Keratinocyte (primary cell): ENCODE measurements at regions not wholly inside any gene's neighbourhood (a gene's known extent, or its start where the extent isn't known, plus 50 kb on each side); places are given as distances from the start of the nearest gene placed in this dataset.

ENCODE experiments used
- DNase-seq: peaks from one replicate; pipeline ENCODE4 v3.0.0-alpha.2; 2011; ENCODE audit warnings: low read depth, missing footprints, low spot score
- FAIRE-seq: peaks from 2 replicates; lab custom pipeline; 2011; peaks lifted over from hg19 to GRCh38; lab: Jason Lieb, UNC
- H2AFZ ChIP-seq: 2 replicates; pipeline ENCODE4 v1.6.0; 2012; ENCODE audit warnings: low read length, control low read depth, inconsistent platforms; ENCODE audit not compliant: control insufficient read depth
- H3K27ac ChIP-seq: 2 replicates; pipeline ENCODE4 v1.5.1; 2011; ENCODE audit warnings: low read length; ENCODE audit not compliant: control insufficient read depth, insufficient read depth
- H3K27me3 ChIP-seq: 3 replicates; pipeline ENCODE4 v1.6.0; 2011; ENCODE audit warnings: low read length; ENCODE audit not compliant: control insufficient read depth, insufficient read depth; ENCODE audit errors: extremely low read depth
- H3K36me3 ChIP-seq, 2 experiments: 2 replicates in 1 of 2; 3 replicates in 1 of 2; pipeline ENCODE4 v1.5.1; 2011; ENCODE audit warnings: low read length in 2 of 2, mild to moderate bottlenecking in 1 of 2; ENCODE audit not compliant: control insufficient read depth in 2 of 2, insufficient read depth in 2 of 2; ENCODE audit errors: extremely low read depth in 1 of 2
- H3K4me1 ChIP-seq: 3 replicates; pipeline ENCODE4 v1.5.1; 2011; ENCODE audit warnings: low read length; ENCODE audit not compliant: control insufficient read depth, insufficient read depth; ENCODE audit errors: extremely low read depth
- H3K4me2 ChIP-seq: 3 replicates; pipeline ENCODE4 v1.6.0; 2011; ENCODE audit warnings: low read depth, low read length; ENCODE audit not compliant: control insufficient read depth, insufficient read depth; ENCODE audit errors: extremely low read depth
- H3K4me3 ChIP-seq, 3 experiments: fragments of 200-600 bp in 1 of 3; sonication (generic) in 1 of 3; 2 replicates in 2 of 3; 3 replicates in 1 of 3; pipeline ENCODE4 v1.5.1; 2011 to 2016; ENCODE audit warnings: low read length in 3 of 3, mild to moderate bottlenecking in 3 of 3, control low read depth in 2 of 3, inconsistent platforms in 1 of 3, low read depth in 1 of 3, mixed read lengths in 1 of 3, mixed run types in 1 of 3, moderate library complexity in 1 of 3; ENCODE audit not compliant: control insufficient read depth in 2 of 3, insufficient read depth in 2 of 3; ENCODE audit errors: extremely low read depth in 1 of 3
- H3K79me2 ChIP-seq: 2 replicates; pipeline ENCODE4 v1.6.0; 2012; ENCODE audit warnings: low read length; ENCODE audit not compliant: control insufficient read depth, insufficient read depth
- H3K9ac ChIP-seq: 3 replicates; pipeline ENCODE4 v1.6.0; 2011; ENCODE audit warnings: low read length; ENCODE audit not compliant: control insufficient read depth, insufficient read depth; ENCODE audit errors: extremely low read depth
- H3K9me1 ChIP-seq: 3 replicates; pipeline ENCODE4 v1.6.0; 2011; ENCODE audit warnings: low read length; ENCODE audit not compliant: control insufficient read depth, insufficient read depth; ENCODE audit errors: extremely low read depth
- H3K9me3 ChIP-seq: 2 replicates; pipeline ENCODE4 v1.5.1; 2012; ENCODE audit warnings: low read depth, low read length; ENCODE audit not compliant: control insufficient read depth
- H4K20me1 ChIP-seq: 3 replicates; pipeline ENCODE4 v1.6.0; 2011; ENCODE audit warnings: low read length; ENCODE audit not compliant: control insufficient read depth, insufficient read depth; ENCODE audit errors: extremely low read depth
- EZH2 ChIP-seq: IDR thresholded peaks from one replicate; pipeline ENCODE4 v1.6.1; 2012; ENCODE audit warnings: inconsistent platforms, mild to moderate bottlenecking, low read length, moderate library complexity
- dilution Hi-C: fragments of 300-500 bp; cut with MboI; formaldehyde crosslinking; loops from one replicate; pipeline ENCODE4 v1.7.0; 2020; ENCODE audit warnings: low sequenced_read_pairs; ENCODE audit not compliant: extremely low pct_ligation_motif_present
- TF ChIP-seq, protein P1 (sequence below), 3 experiments: IDR thresholded peaks in 1 of 3; conservative IDR thresholded peaks in 1 of 3; optimal IDR thresholded peaks in 1 of 3; 2 replicates in 2 of 3; 3 replicates in 1 of 3; pipeline versions ENCODE3 to v1.5.1; 2011; ENCODE audit warnings: low read length in 3 of 3, mild to moderate bottlenecking in 3 of 3, moderate library complexity in 2 of 3, control low read depth in 1 of 3, inconsistent platforms in 1 of 3; ENCODE audit not compliant: insufficient read depth in 2 of 3; ENCODE audit errors: extremely low read depth in 1 of 3

DNA sequence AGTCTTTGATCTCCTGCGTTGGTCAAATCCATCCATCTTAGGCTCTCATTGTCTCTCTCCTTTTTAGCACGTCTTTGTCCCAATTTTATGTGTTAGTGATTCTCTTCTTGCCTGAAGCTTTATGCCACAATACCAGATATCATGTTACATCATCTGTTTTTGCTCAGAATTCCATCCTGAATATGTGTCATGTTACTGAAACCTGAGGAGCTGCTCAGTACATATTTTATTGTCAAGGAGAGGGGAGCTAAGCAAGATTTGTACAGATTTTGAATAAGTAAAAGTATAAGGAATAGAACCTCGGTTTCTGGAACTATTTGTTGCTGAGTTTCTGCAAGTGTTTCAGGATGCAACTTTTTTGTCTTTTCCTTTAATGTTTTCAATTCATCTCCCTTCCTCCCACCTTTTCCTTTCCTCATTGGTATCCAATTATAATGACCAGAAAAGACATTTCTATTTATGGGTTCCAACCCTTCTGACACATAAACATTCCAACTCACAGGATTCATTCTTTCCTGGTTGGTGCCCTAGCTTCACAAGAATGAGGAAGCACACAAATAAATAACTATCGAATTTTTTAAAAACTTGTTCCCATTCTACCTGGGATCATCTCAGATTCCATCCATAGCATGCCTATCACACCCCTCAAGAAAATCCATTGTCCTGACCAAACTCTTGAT is 291.8 kb downstream of the CRPPA start:
- H3K9me3 ChIP-seq: no peaks in the 10 kb centered on the region
- H3K4me3 ChIP-seq: no peak overlapping the region
- H3K27me3 ChIP-seq: no peaks in the 10 kb centered on the region
- FAIRE-seq (peak; percentile 44), DNase-seq (peak; percentile 7)
- TF ChIP-seq EZH2: no peak
- TF ChIP-seq, protein P1, sequence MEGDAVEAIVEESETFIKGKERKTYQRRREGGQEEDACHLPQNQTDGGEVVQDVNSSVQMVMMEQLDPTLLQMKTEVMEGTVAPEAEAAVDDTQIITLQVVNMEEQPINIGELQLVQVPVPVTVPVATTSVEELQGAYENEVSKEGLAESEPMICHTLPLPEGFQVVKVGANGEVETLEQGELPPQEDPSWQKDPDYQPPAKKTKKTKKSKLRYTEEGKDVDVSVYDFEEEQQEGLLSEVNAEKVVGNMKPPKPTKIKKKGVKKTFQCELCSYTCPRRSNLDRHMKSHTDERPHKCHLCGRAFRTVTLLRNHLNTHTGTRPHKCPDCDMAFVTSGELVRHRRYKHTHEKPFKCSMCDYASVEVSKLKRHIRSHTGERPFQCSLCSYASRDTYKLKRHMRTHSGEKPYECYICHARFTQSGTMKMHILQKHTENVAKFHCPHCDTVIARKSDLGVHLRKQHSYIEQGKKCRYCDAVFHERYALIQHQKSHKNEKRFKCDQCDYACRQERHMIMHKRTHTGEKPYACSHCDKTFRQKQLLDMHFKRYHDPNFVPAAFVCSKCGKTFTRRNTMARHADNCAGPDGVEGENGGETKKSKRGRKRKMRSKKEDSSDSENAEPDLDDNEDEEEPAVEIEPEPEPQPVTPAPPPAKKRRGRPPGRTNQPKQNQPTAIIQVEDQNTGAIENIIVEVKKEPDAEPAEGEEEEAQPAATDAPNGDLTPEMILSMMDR (optimal IDR thresholded peaks at IDR 0.05 in 1 of 3, IDR thresholded peaks at IDR 0.05 in 1 of 3, conservative IDR thresholded peaks at IDR 0.05 in 1 of 3; ENCODE audit: extremely low read depth in 1 of 3, insufficient read depth in 2 of 3, low read length in 3 of 3): no peak
- peak overlapping the region; percentile 53 for H2AFZ ChIP-seq
- H3K79me2 ChIP-seq: no peaks in the 10 kb centered on the region
- no peaks in the 10 kb centered on the region for H4K20me1 ChIP-seq
- H3K9ac ChIP-seq: no peak overlapping the region
- H3K4me1 ChIP-seq: no peaks in the 10 kb centered on the region
- H3K4me2 ChIP-seq: peak overlapping the region; percentile 28
- dilution Hi-C loops: loop anchor here (10.0 kb wide), 1 partner anchor 435 kb away; no protein-coding TSS in a partner anchor
- no peaks in the 10 kb centered on the region for H3K9me1 ChIP-seq
- no peak overlapping the region for H3K27ac ChIP-seq
- no peaks in the 10 kb centered on the region for H3K36me3 ChIP-seq

- H3K36me3 ChIP-seq: no peaks in the 10 kb centered on the region
- dilution Hi-C loops: loop anchor here (10.0 kb wide), 1 partner anchor 442 kb away; no protein-coding TSS in a partner anchor
- H3K79me2 ChIP-seq: no peaks in the 10 kb centered on the region
- H2AFZ ChIP-seq: no peak overlapping the region
- H3K4me2 ChIP-seq: no peak overlapping the region
- H3K4me1 ChIP-seq: no peaks in the 10 kb centered on the region
- DNase-seq (no peak), FAIRE-seq (no peak)
- no peak for TF ChIP-seq EZH2
- TF ChIP-seq, protein P1 (optimal IDR thresholded peaks at IDR 0.05 in 1 of 3, IDR thresholded peaks at IDR 0.05 in 1 of 3, conservative IDR thresholded peaks at IDR 0.05 in 1 of 3; ENCODE audit: extremely low read depth in 1 of 3, insufficient read depth in 2 of 3, low read length in 3 of 3): no peak
- no peaks in the 10 kb centered on the region for H3K9me1 ChIP-seq
- no peak overlapping the region for H3K27ac ChIP-seq
- H3K4me3 ChIP-seq: no peak overlapping the region
- no peak overlapping the region for H3K9ac ChIP-seq
- H3K9me3 ChIP-seq: no peaks in the 10 kb centered on the region
- no peaks in the 10 kb centered on the region for H4K20me1 ChIP-seq
- H3K27me3 ChIP-seq: no peaks in the 10 kb centered on the region
These were observed 298.1 kb downstream of the CRPPA start for GRCh38 chr7:16123117-16123770.
